OCI-LY1 (cell line): ENCODE measurements at regions not wholly inside any gene's neighbourhood (a gene's known extent, or its start where the extent isn't known, plus 50 kb on each side); places are given as distances from the start of the nearest gene placed in this dataset.

ENCODE experiments used
- H2AFZ ChIP-seq: fragments of 200-600 bp; sonication (generic), shearing (Covaris generic); 2 replicates; pipeline ENCODE4 v1.6.0; 2014; ENCODE audit warnings: antibody characterized with exemption, mild to moderate bottlenecking, low read length
- H3F3A ChIP-seq: fragments of 200-600 bp; sonication (generic), shearing (Covaris generic); 2 replicates; pipeline ENCODE4 v1.6.0; 2014; ENCODE audit warnings: mild to moderate bottlenecking, antibody characterized with exemption, low read length, moderate library complexity; ENCODE audit not compliant: insufficient read depth
- H3K27ac ChIP-seq: fragments of 200-600 bp; sonication (generic); 2 replicates; pipeline ENCODE4 v1.5.1; 2014; ENCODE audit warnings: low read length, mixed run types, mild to moderate bottlenecking, low read depth; ENCODE audit not compliant: poor library complexity, severe bottlenecking
- H3K27me3 ChIP-seq: fragments of 200-600 bp; sonication (generic); 2 replicates; pipeline ENCODE4 v1.6.0; 2014; ENCODE audit warnings: antibody characterized with exemption, mild to moderate bottlenecking, low read length, moderate library complexity; ENCODE audit not compliant: insufficient read depth
- H3K36me3 ChIP-seq: fragments of 200-600 bp; sonication (generic); 2 replicates; pipeline ENCODE4 v1.6.1; 2014; ENCODE audit warnings: mild to moderate bottlenecking, antibody characterized with exemption, low read length, moderate library complexity, mixed read lengths; ENCODE audit not compliant: insufficient read depth
- H3K4me1 ChIP-seq: fragments of 200-600 bp; sonication (generic); 2 replicates; pipeline ENCODE4 v1.5.1; 2014; ENCODE audit warnings: mild to moderate bottlenecking, low read length, moderate library complexity; ENCODE audit not compliant: insufficient read depth, severe bottlenecking
- H3K4me2 ChIP-seq: fragments of 200-600 bp; sonication (generic), shearing (Covaris generic); 2 replicates; pipeline ENCODE4 v1.6.1; 2014; ENCODE audit warnings: low read length
- H3K4me3 ChIP-seq: fragments of 200-600 bp; sonication (generic); 2 replicates; pipeline ENCODE4 v1.5.1; 2014; ENCODE audit warnings: low read length, low read depth, mild to moderate bottlenecking, mixed read lengths; ENCODE audit not compliant: poor library complexity, severe bottlenecking
- H3K79me2 ChIP-seq: fragments of 200-600 bp; shearing (Covaris generic); 2 replicates; pipeline ENCODE4 v1.6.1; 2016; ENCODE audit warnings: mixed run types, low read length, mixed read lengths; ENCODE audit not compliant: insufficient read depth
- H3K9ac ChIP-seq: fragments of 200-600 bp; sonication (generic), shearing (Covaris generic); 2 replicates; pipeline ENCODE4 v1.6.1; 2014; ENCODE audit warnings: mild to moderate bottlenecking, low read length, mixed read lengths
- H3K9me2 ChIP-seq: fragments of 200-600 bp; sonication (generic), shearing (Covaris generic); 2 replicates; pipeline ENCODE4 v1.6.1; 2014; ENCODE audit warnings: low read depth, mild to moderate bottlenecking, low read length, mixed read lengths
- H3K9me3 ChIP-seq: fragments of 200-600 bp; shearing (Covaris generic); 2 replicates; pipeline ENCODE4 v1.6.1; 2014; ENCODE audit warnings: low read length, mixed read lengths
- H4K20me1 ChIP-seq: fragments of 200-600 bp; sonication (generic), shearing (Covaris generic); 2 replicates; pipeline ENCODE4 v1.6.0; 2016; ENCODE audit warnings: mild to moderate bottlenecking, low read length; ENCODE audit not compliant: insufficient read depth
- CTCF ChIP-seq: fragments of 200-600 bp; sonication (generic), shearing (Covaris generic); IDR thresholded peaks from 2 replicates; pipeline ENCODE4 v1.5.1; 2017; ENCODE audit warnings: mild to moderate bottlenecking, antibody characterized with exemption, low read length, moderate library complexity, mixed read lengths
- EZH2 ChIP-seq: fragments of 200-600 bp; sonication (generic), shearing (Covaris generic); IDR thresholded peaks from 2 replicates; pipeline ENCODE4 v1.8.0; 2017; ENCODE audit warnings: borderline replicate concordance, mixed run types, mild to moderate bottlenecking, antibody characterized with exemption, low read length, moderate library complexity, mixed read lengths

GRCh38 chr13:69589531-69590235, 517.9 kb upstream of the ATXN8OS start:
- no peaks in the 10 kb centered on the region for H3K4me1 ChIP-seq
- no peaks in the 10 kb centered on the region for H4K20me1 ChIP-seq
- TF ChIP-seq CTCF, result no peak
- TF ChIP-seq EZH2, result no peak
- H3K27ac ChIP-seq, result no peak overlapping the region
- H3F3A ChIP-seq, result no peaks in the 10 kb centered on the region
- H3K79me2 ChIP-seq, result no peaks in the 10 kb centered on the region
- no peak overlapping the region for H3K4me3 ChIP-seq
- H3K9me2 ChIP-seq, result no peaks in the 10 kb centered on the region
- H3K9me3 ChIP-seq, result no peaks in the 10 kb centered on the region
- H2AFZ ChIP-seq, result no peak overlapping the region
- H3K27me3 ChIP-seq, result no peaks in the 10 kb centered on the region
- no peak overlapping the region for H3K4me2 ChIP-seq
- H3K36me3 ChIP-seq, result no peaks in the 10 kb centered on the region
- H3K9ac ChIP-seq, result no peak overlapping the region

GRCh38 chr13:69585656-69586055, 522.0 kb upstream of the ATXN8OS start:
- Histone ChIP-seq H3K27ac (no peak overlapping the region), H3K9me3 (no peaks in the 10 kb centered on the region), H3K9ac (no peak overlapping the region), H3K79me2 (no peaks in the 10 kb centered on the region), H4K20me1 (no peaks in the 10 kb centered on the region), H3K36me3 (no peaks in the 10 kb centered on the region), H3K4me2 (no peak overlapping the region), H3K9me2 (no peaks in the 10 kb centered on the region), H3F3A (no peaks in the 10 kb centered on the region), H3K4me3 (no peak overlapping the region), H3K4me1 (no peaks in the 10 kb centered on the region), H3K27me3 (no peaks in the 10 kb centered on the region), H2AFZ (no peak overlapping the region)
- TF ChIP-seq EZH2, result no peak
- peak; percentile 60; the same call in 1 of the 2 replicates for TF ChIP-seq CTCF

- TF ChIP-seq EZH2 (no peak), CTCF (no peak)
- Histone ChIP-seq H3K36me3 (no peaks in the 10 kb centered on the region), H3K79me2 (no peaks in the 10 kb centered on the region), H3K4me1 (no peaks in the 10 kb centered on the region), H3F3A (no peaks in the 10 kb centered on the region), H4K20me1 (no peaks in the 10 kb centered on the region), H3K9ac (no peak overlapping the region), H3K9me3 (peaks cover 3% of the 10 kb centered on the region; the same call in 1 of the 2 replicates), H3K9me2 (no peaks in the 10 kb centered on the region), H2AFZ (no peak overlapping the region), H3K27me3 (no peaks in the 10 kb centered on the region), H3K4me3 (no peak overlapping the region), H3K27ac (no peak overlapping the region), H3K4me2 (no peak overlapping the region)
These were observed 527.4 kb upstream of the ATXN8OS start for GRCh38 chr13:69580255-69580654.
